ENCODE measurements at regions not wholly inside any gene's neighbourhood (a gene's known extent, or its start where the extent isn't known, plus 50 kb on each side); places are given as distances from the start of the nearest gene placed in this dataset.

DNA sequence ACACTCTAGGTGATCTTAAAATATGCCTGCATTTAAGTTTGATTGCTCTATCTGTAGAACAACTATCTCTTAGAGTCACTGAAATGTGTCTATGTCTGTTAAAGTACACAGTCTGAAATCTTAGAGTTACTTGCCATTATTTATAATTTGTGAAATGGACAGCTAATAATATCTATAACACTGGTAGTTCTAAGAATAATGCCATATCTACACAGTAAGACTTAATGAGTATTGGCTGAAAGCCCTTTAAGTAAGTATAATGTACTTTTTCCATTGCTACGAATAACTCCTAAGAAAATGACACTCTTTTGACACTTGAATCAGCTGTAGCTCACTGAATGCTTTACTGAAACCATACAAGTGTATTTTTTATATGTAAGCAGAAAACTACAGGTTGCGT, 567.4 kb upstream of the PCDH15 start:
- H3K27me3 ChIP-seq, result no peaks in the 10 kb centered on the region
- no peak overlapping the region for H3K4me3 ChIP-seq
- H3K36me3 ChIP-seq, result no peaks in the 10 kb centered on the region
- H3K27ac ChIP-seq (replicated peaks in 1 of 4), result no peak overlapping the region
- intact Hi-C loops (cut with DNase I), result no loop called here
- no peaks in the 10 kb centered on the region for H3K9me3 ChIP-seq
- no peaks in the 10 kb centered on the region for H3K4me1 ChIP-seq
- DNase-seq (ENCODE audit: extremely low spot score), result no peak
- TF ChIP-seq POLR2AphosphoS5 (IDR thresholded peaks at IDR 0.05) (no peak), EP300 (IDR thresholded peaks at IDR 0.05) (no peak), POLR2A (IDR thresholded peaks at IDR 0.05; ENCODE audit: low read depth) (no peak)
- TF ChIP-seq, protein P1, sequence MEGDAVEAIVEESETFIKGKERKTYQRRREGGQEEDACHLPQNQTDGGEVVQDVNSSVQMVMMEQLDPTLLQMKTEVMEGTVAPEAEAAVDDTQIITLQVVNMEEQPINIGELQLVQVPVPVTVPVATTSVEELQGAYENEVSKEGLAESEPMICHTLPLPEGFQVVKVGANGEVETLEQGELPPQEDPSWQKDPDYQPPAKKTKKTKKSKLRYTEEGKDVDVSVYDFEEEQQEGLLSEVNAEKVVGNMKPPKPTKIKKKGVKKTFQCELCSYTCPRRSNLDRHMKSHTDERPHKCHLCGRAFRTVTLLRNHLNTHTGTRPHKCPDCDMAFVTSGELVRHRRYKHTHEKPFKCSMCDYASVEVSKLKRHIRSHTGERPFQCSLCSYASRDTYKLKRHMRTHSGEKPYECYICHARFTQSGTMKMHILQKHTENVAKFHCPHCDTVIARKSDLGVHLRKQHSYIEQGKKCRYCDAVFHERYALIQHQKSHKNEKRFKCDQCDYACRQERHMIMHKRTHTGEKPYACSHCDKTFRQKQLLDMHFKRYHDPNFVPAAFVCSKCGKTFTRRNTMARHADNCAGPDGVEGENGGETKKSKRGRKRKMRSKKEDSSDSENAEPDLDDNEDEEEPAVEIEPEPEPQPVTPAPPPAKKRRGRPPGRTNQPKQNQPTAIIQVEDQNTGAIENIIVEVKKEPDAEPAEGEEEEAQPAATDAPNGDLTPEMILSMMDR (IDR thresholded peaks at IDR 0.05), result no peak
- WGBS, result 79% methylated on average over 2 of the region's 2 CpGs

DNA sequence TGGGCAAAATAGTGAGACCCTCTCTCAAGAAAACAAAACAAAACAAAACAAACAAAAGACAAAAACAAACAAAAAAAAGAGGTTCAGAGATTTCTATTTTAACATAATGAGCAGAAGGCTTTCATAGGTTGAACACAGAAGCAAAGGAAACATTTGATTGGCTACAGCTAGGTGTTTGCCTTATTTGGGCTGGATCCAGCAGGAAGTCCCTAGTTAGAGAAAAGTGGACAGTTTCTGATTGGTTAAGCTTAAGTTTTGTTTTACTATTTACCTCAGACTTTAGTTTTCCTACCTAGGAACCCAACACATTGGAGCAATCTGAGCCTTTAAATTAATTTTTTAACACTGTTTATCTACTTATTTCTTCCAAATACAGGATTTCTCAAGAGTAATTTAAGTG, 566.5 kb upstream of the PCDH15 start:
- intact Hi-C loops (cut with DNase I), result no loop called here
- no peak overlapping the region for H3K27ac ChIP-seq (replicated peaks in 1 of 4)
- no peaks in the 10 kb centered on the region for H3K36me3 ChIP-seq
- TF ChIP-seq POLR2AphosphoS5 (IDR thresholded peaks at IDR 0.05) (no peak), EP300 (IDR thresholded peaks at IDR 0.05) (no peak), POLR2A (IDR thresholded peaks at IDR 0.05; ENCODE audit: low read depth) (no peak)
- TF ChIP-seq, protein P1 (IDR thresholded peaks at IDR 0.05), result no peak
- no peak overlapping the region for H3K4me3 ChIP-seq
- no peaks in the 10 kb centered on the region for H3K4me1 ChIP-seq
- no peaks in the 10 kb centered on the region for H3K27me3 ChIP-seq
- H3K9me3 ChIP-seq, result no peaks in the 10 kb centered on the region
- DNase-seq (ENCODE audit: extremely low spot score), result no peak

DNA sequence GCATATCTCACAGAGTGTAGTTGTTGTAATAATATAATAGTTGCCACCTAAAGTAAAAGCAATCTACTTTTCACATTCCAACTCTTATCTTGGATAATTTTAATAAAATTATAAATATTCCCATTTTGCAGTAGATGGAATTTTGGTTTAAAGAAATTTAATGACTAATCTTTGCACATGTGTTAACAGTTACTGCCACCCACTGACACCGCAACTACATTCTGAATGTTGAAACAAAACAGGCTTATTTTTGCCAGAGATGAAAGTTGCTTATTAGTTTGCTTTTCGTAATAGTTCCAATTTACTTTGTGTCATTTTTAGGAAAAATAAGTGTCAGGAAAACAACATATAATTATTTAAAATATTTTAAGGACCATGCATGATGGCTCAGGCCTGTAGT, 557.5 kb upstream of the PCDH15 start:
- Histone ChIP-seq H3K4me3 (no peak overlapping the region), H3K4me1 (no peaks in the 10 kb centered on the region), H3K27ac (replicated peaks in 1 of 4) (no peak overlapping the region), H3K9me3 (no peaks in the 10 kb centered on the region), H3K36me3 (no peaks in the 10 kb centered on the region), H3K27me3 (no peaks in the 10 kb centered on the region)
- DNase-seq (ENCODE audit: extremely low spot score), result no peak
- intact Hi-C loops (cut with DNase I), result no loop called here
- no peak for TF ChIP-seq POLR2A (IDR thresholded peaks at IDR 0.05; ENCODE audit: low read depth)
- TF ChIP-seq POLR2AphosphoS5 (IDR thresholded peaks at IDR 0.05), result no peak
- TF ChIP-seq EP300 (IDR thresholded peaks at IDR 0.05), result no peak
- TF ChIP-seq, protein P1 (IDR thresholded peaks at IDR 0.05), result no peak
- 94% methylated on average over 2 of the region's 2 CpGs for WGBS

DNA sequence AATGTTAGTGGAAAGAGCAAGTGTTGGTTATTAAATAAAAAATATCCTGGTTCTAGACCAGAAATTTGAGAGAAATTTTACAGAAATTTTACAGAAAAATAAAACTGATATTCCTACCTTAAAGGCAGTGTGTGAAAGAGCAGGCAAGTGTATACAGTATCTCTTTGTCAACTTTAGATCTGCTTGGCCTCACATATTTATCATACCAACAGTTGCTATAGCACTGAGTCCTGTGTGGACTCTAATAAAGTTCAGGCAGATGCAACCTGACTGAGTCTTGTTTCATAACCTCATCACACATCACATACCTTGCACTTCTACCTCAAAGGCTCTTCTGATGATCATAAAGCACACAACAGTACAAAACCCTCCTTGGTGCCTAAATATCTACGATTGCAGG, 552.4 kb upstream of the PCDH15 start:
- intact Hi-C loops (cut with DNase I), result no loop called here
- no peak for DNase-seq (ENCODE audit: extremely low spot score)
- no peaks in the 10 kb centered on the region for H3K27me3 ChIP-seq
- H3K36me3 ChIP-seq, result no peaks in the 10 kb centered on the region
- no peak overlapping the region for H3K27ac ChIP-seq (replicated peaks in 1 of 4)
- no peaks in the 10 kb centered on the region for H3K9me3 ChIP-seq
- no peaks in the 10 kb centered on the region for H3K4me1 ChIP-seq
- H3K4me3 ChIP-seq, result no peak overlapping the region
- TF ChIP-seq POLR2A (IDR thresholded peaks at IDR 0.05; ENCODE audit: low read depth), result no peak
- 77% methylated on average over 1 of the region's 1 CpG for WGBS

DNA sequence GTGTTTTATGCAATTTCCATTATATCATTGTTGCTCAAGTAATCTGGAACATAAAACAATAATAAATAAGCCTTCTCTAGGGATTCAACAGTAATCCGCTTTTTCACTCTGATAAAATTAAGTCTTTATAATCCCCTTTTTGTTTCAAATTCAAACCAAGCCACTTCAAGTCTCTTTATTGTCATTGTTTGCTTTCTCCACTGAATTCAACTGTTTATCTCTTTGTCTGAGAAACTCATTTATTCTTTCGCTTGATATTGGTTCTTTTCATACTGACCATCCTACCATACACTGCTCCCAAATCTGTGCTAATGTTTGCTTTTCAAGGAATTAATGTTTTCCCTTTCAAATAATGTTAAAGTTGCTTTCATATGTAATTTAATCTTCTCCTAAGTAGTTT, 550.4 kb upstream of the PCDH15 start:
- H3K4me3 ChIP-seq, result no peak overlapping the region
- no peaks in the 10 kb centered on the region for H3K9me3 ChIP-seq
- intact Hi-C loops (cut with DNase I), result no loop called here
- TF ChIP-seq POLR2A (IDR thresholded peaks at IDR 0.05; ENCODE audit: low read depth) (no peak), EP300 (IDR thresholded peaks at IDR 0.05) (no peak), POLR2AphosphoS5 (IDR thresholded peaks at IDR 0.05) (no peak)
- TF ChIP-seq, protein P1 (IDR thresholded peaks at IDR 0.05), result no peak
- no peaks in the 10 kb centered on the region for H3K36me3 ChIP-seq
- H3K27me3 ChIP-seq, result no peaks in the 10 kb centered on the region
- H3K4me1 ChIP-seq, result no peaks in the 10 kb centered on the region
- no peak overlapping the region for H3K27ac ChIP-seq (replicated peaks in 1 of 4)
- WGBS, result 84% methylated on average over 2 of the region's 2 CpGs
- DNase-seq (ENCODE audit: extremely low spot score), result no peak
